Endodermal cell (in vitro differentiated cells): ENCODE measurements at regions not wholly inside any gene's neighbourhood (a gene's known extent, or its start where the extent isn't known, plus 50 kb on each side); places are given as distances from the start of the nearest gene placed in this dataset.

ENCODE experiments used
- DNase-seq: peaks from one replicate; pipeline ENCODE4 v3.0.0-alpha.2; 2017
- H3K27ac ChIP-seq: 2 replicates; pipeline ENCODE4 v1.5.1; 2013; ENCODE audit warnings: mild to moderate bottlenecking, low read depth, low read length, moderate library complexity
- H3K27me3 ChIP-seq: 2 replicates; pipeline ENCODE4 v1.6.1; 2013; ENCODE audit warnings: mild to moderate bottlenecking, low read length, moderate library complexity; ENCODE audit not compliant: insufficient read depth, control insufficient read depth, poor library complexity, severe bottlenecking
- H3K36me3 ChIP-seq: 2 replicates; pipeline ENCODE4 v1.7.0; 2013; ENCODE audit warnings: mild to moderate bottlenecking, low read length, moderate library complexity; ENCODE audit not compliant: control insufficient read depth, insufficient read depth
- H3K4me1 ChIP-seq: one replicate; pipeline ENCODE4 v1.7.0; 2013; ENCODE audit warnings: low read length; ENCODE audit not compliant: control insufficient read depth, insufficient read depth
- H3K4me3 ChIP-seq: 2 replicates; pipeline ENCODE4 v1.5.1; 2013; ENCODE audit warnings: mild to moderate bottlenecking, low read length, moderate library complexity
- H3K9ac ChIP-seq: 2 replicates; pipeline ENCODE4 v1.6.1; 2013; ENCODE audit warnings: mild to moderate bottlenecking, low read length, moderate library complexity; ENCODE audit not compliant: poor library complexity, severe bottlenecking; ENCODE audit errors: extremely low read depth
- H3K9me3 ChIP-seq: 2 replicates; pipeline ENCODE4 v1.6.1; 2013; ENCODE audit warnings: mild to moderate bottlenecking, low read length, moderate library complexity; ENCODE audit not compliant: control insufficient read depth
- H3K27ac Mint-ChIP-seq: 2 replicates; pipeline ENCODE4 v1.8.0; 2020; ENCODE audit warnings: mixed read lengths
- H3K27me3 Mint-ChIP-seq: 2 replicates; pipeline ENCODE4 v1.8.0; 2021; ENCODE audit warnings: mild to moderate bottlenecking, mixed read lengths; ENCODE audit not compliant: insufficient read depth
- H3K36me3 Mint-ChIP-seq: 2 replicates; pipeline ENCODE4 v1.8.0; 2020; ENCODE audit warnings: low read depth, mixed read lengths
- H3K4me1 Mint-ChIP-seq: 2 replicates; pipeline ENCODE4 v1.8.0; 2020; ENCODE audit warnings: mixed read lengths
- H3K4me3 Mint-ChIP-seq: 2 replicates; pipeline ENCODE4 v1.8.0; 2020; ENCODE audit warnings: mild to moderate bottlenecking, moderate library complexity, mixed read lengths
- H3K9me3 Mint-ChIP-seq: 2 replicates; pipeline ENCODE4 v1.8.0; 2020; ENCODE audit warnings: mild to moderate bottlenecking, mixed read lengths
- WGBS, 2 experiments: methylation state at CpG; one replicate each; pipeline versions ENCODE4 v1.1.5 to v1.1.7; 2013; ENCODE audit warnings: missing lambda C conversion rate in 2 of 2, mixed read lengths in 1 of 2; ENCODE audit not compliant: insufficient coverage in 1 of 2, insufficient read length in 1 of 2; 5-methylcytosine and 5-hydroxymethylcytosine counted together
- TF ChIP-seq, protein P1 (sequence below): fragments of 200-600 bp; sonication (generic); conservative IDR thresholded peaks from 2 replicates; pipeline ENCODE4 v1.5.0; 2021; ENCODE audit warnings: antibody characterized with exemption, mild to moderate bottlenecking

DNA sequence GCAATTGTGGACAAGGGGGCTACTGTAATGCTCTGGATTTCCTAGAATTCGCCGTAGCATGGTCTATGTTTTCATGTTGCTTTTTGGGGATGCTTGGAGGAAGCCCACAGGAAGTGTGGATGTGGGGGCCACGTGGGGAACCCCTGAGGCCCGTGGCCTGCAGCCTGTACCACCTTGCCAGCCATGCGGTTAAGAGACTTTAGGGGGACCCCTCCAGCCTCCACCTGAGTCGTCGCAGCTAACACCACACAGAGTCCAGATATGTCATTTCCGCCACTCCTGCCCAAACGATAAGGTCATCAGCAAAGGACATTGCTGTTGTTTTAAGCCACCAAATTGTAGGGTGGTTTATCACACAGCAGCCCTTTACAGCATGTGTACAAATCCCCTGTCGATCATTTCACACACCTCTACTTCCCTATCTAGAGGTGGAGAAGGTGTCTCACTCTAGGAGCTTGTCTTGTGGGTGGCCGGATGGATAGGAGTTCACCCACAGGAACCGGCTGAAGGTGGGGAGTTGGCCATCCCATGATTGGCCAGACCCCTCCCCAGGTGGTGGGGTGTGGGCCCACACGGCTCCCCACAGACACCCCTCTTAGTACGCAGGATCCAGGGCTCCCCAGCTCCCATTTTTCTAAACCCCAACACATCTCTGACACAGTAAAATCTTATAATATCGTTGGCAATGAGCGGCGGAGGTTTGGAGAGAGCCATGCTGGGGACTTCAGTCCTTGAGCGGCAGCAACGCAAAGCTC, 226.7 kb downstream of the TEX29 start:
- Histone ChIP-seq H3K36me3 (no peaks in the 10 kb centered on the region), H3K9ac (no peak overlapping the region), H3K27me3 (peaks cover 58% of the 10 kb centered on the region), H3K4me1 (peaks cover 5% of the 10 kb centered on the region), H3K27ac (no peak overlapping the region), H3K4me3 (no peak overlapping the region), H3K9me3 (no peaks in the 10 kb centered on the region)
- Mint-ChIP-seq H3K27ac (no peak overlapping the region), H3K36me3 (no peaks in the 10 kb centered on the region), H3K9me3 (peaks cover 9% of the 10 kb centered on the region), H3K27me3 (peaks cover 68% of the 10 kb centered on the region), H3K4me1 (peaks cover 8% of the 10 kb centered on the region), H3K4me3 (no peak overlapping the region)
- TF ChIP-seq, protein P1, sequence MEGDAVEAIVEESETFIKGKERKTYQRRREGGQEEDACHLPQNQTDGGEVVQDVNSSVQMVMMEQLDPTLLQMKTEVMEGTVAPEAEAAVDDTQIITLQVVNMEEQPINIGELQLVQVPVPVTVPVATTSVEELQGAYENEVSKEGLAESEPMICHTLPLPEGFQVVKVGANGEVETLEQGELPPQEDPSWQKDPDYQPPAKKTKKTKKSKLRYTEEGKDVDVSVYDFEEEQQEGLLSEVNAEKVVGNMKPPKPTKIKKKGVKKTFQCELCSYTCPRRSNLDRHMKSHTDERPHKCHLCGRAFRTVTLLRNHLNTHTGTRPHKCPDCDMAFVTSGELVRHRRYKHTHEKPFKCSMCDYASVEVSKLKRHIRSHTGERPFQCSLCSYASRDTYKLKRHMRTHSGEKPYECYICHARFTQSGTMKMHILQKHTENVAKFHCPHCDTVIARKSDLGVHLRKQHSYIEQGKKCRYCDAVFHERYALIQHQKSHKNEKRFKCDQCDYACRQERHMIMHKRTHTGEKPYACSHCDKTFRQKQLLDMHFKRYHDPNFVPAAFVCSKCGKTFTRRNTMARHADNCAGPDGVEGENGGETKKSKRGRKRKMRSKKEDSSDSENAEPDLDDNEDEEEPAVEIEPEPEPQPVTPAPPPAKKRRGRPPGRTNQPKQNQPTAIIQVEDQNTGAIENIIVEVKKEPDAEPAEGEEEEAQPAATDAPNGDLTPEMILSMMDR = no peak
- 89 to 92% methylated on average over 12 to 19 of the region's 19 CpGs for WGBS, 2 experiments
- DNase-seq = no peak

- H3K4me3 Mint-ChIP-seq = no peak overlapping the region
- TF ChIP-seq, protein P1 = no peak
- Histone ChIP-seq H3K27ac (no peak overlapping the region), H3K4me1 (peaks cover 5% of the 10 kb centered on the region), H3K36me3 (no peaks in the 10 kb centered on the region), H3K9me3 (no peaks in the 10 kb centered on the region), H3K27me3 (peaks cover 65% of the 10 kb centered on the region), H3K9ac (no peak overlapping the region), H3K4me3 (no peak overlapping the region)
- DNase-seq = no peak
- no peak overlapping the region for H3K27ac Mint-ChIP-seq
- peaks cover 70% of the 10 kb centered on the region for H3K27me3 Mint-ChIP-seq
- peaks cover 8% of the 10 kb centered on the region for H3K4me1 Mint-ChIP-seq
- no peaks in the 10 kb centered on the region for H3K36me3 Mint-ChIP-seq
- WGBS, 2 experiments = 95 to 96% methylated on average over 30 to 40 of the region's 40 CpGs
- peaks cover 9% of the 10 kb centered on the region for H3K9me3 Mint-ChIP-seq
These were observed 227.4 kb downstream of the TEX29 start for GRCh38 chr13:111547726-111548273.

DNA sequence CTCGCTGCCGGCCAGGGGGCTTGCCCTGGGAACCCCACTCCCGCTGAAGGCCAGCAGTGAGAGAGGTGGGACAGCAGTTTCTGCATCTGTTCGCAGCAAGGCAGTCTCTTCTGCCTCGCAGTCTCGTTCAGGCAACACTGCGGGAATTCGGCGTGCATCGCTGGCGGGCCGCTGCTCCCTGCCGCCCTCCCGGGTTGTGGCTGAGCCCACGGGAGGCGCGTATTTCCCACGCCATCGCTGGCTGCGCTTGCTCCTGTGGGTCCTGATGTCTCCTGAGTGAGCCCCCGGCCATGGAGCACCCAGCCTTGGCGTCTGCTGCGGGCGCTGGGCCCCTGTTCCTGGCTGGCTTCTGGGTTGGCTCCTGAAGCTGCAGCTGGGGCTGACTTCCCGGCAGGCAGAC, 227.9 kb downstream of the TEX29 start:
- 93 to 98% methylated on average over 16 to 25 of the region's 25 CpGs for WGBS, 2 experiments
- TF ChIP-seq, protein P1 = no peak
- peaks cover 75% of the 10 kb centered on the region for H3K27me3 Mint-ChIP-seq

More for the DNA sequence above, 227.9 kb downstream of the TEX29 start:
- H3K9me3 ChIP-seq = no peaks in the 10 kb centered on the region
- H3K27ac ChIP-seq = no peak overlapping the region
- H3K36me3 ChIP-seq = no peaks in the 10 kb centered on the region
- Mint-ChIP-seq H3K9me3 (peaks cover 9% of the 10 kb centered on the region), H3K4me3 (no peak overlapping the region), H3K4me1 (peaks cover 8% of the 10 kb centered on the region), H3K36me3 (no peaks in the 10 kb centered on the region), H3K27ac (no peak overlapping the region)
- no peak overlapping the region for H3K4me3 ChIP-seq
- peaks cover 5% of the 10 kb centered on the region for H3K4me1 ChIP-seq
- no peak for DNase-seq
- peaks cover 70% of the 10 kb centered on the region for H3K27me3 ChIP-seq
- no peak overlapping the region for H3K9ac ChIP-seq
